GM12865 (cell line): ENCODE measurements at regions not wholly inside any gene's neighbourhood (a gene's known extent, or its start where the extent isn't known, plus 50 kb on each side); places are given as distances from the start of the nearest gene placed in this dataset.
"Not testable (repeated sequence)": the region's sequence is repeated elsewhere in the genome, so short reads cannot be mapped to it uniquely, and the experiment has no call there.

ENCODE experiments used
- DNase-seq: peaks from one replicate; pipeline ENCODE4 v3.0.0; 2010; ENCODE audit warnings: low read depth
- H3K4me3 ChIP-seq: 2 replicates; pipeline ENCODE4 v1.5.1; 2011; ENCODE audit warnings: mild to moderate bottlenecking, low read depth, low read length, control low read depth
- CTCF ChIP-seq: IDR thresholded peaks from 2 replicates; pipeline ENCODE4 v1.5.1; 2011; ENCODE audit warnings: low read length, control low read depth, low read depth, inconsistent platforms; ENCODE audit not compliant: insufficient read depth; ENCODE audit errors: missing control alignments

- TF ChIP-seq CTCF = no peak
- H3K4me3 ChIP-seq = no peak overlapping the region
- no peak for DNase-seq
Measured at GRCh38 chr6:85712346-85712745, 69.7 kb upstream of the SYNCRIP start.

- not testable (repeated sequence) for H3K4me3 ChIP-seq, DNase-seq
Measured at GRCh38 chr6:85707515-85708145, 64.9 kb upstream of the SYNCRIP start.

GRCh38 chr6:85706272-85706671 is 63.6 kb upstream of the SYNCRIP start:
- TF ChIP-seq CTCF = no peak
- DNase-seq = no peak
- H3K4me3 ChIP-seq = no peak overlapping the region

GRCh38 chr6:85705220-85705619 is 62.5 kb upstream of the SYNCRIP start:
- DNase-seq = no peak
- no peak for TF ChIP-seq CTCF
- H3K4me3 ChIP-seq = no peak overlapping the region

- H3K4me3 ChIP-seq = no peak overlapping the region
- no peak for TF ChIP-seq CTCF
- DNase-seq = no peak
Measured at GRCh38 chr6:85703406-85703805, 60.7 kb upstream of the SYNCRIP start.
